ENCODE measurements at regions not wholly inside any gene's neighbourhood (a gene's known extent, or its start where the extent isn't known, plus 50 kb on each side); places are given as distances from the start of the nearest gene placed in this dataset.

DNA sequence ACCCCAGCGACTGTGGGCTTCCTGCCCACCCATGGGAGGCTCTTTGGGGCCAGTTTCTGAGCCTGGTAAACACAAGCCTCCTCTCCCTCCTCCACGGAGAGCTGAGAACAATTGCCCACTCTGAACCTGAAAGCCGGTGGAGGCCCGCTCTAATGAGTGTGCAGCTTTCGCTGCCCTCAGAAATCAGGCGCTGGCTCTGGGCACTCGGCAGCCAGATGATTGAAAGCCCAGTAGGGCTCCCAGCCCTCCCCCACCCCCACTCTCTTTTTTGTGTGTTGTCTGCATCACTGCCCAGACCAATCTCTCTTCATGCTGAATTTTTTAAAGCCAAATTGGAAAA lies 438.9 kb downstream of the RPS24 start:
- TF ChIP-seq, protein P1, sequence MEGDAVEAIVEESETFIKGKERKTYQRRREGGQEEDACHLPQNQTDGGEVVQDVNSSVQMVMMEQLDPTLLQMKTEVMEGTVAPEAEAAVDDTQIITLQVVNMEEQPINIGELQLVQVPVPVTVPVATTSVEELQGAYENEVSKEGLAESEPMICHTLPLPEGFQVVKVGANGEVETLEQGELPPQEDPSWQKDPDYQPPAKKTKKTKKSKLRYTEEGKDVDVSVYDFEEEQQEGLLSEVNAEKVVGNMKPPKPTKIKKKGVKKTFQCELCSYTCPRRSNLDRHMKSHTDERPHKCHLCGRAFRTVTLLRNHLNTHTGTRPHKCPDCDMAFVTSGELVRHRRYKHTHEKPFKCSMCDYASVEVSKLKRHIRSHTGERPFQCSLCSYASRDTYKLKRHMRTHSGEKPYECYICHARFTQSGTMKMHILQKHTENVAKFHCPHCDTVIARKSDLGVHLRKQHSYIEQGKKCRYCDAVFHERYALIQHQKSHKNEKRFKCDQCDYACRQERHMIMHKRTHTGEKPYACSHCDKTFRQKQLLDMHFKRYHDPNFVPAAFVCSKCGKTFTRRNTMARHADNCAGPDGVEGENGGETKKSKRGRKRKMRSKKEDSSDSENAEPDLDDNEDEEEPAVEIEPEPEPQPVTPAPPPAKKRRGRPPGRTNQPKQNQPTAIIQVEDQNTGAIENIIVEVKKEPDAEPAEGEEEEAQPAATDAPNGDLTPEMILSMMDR (conservative IDR thresholded peaks at IDR 0.05; ENCODE audit: low read depth, low read length) = no peak
- no peak for TF ChIP-seq EZH2 (IDR thresholded peaks at IDR 0.05; ENCODE audit: borderline replicate concordance, low read depth, low read length, poor library complexity, severe bottlenecking)
